HEK293 (cell line): ENCODE measurements at regions not wholly inside any gene's neighbourhood (a gene's known extent, or its start where the extent isn't known, plus 50 kb on each side); places are given as distances from the start of the nearest gene placed in this dataset.

Experiments used
- CTCF ChIA-PET: fragments of 350-600 bp; formaldehyde crosslinking; extraction: SDS; loops from one replicate; lab custom pipeline; 2021; ENCODE audit warnings: antibody characterized with exemption; lab: Yijun Ruan, JAX
- POLR2A ChIA-PET: fragments of 300-600 bp; formaldehyde crosslinking; extraction: SDS; loops from one replicate; lab custom pipeline; 2020; ENCODE audit warnings: antibody characterized with exemption, inconsistent platforms; lab: Yijun Ruan, JAX
- H3K27ac ChIP-seq: fragments of 200-500 bp; sonication (Bioruptor generic); 2 replicates; pipeline ENCODE4 v1.5.1; 2014; ENCODE audit warnings: low read depth, low read length, control low read depth, inconsistent platforms; ENCODE audit errors: extremely low read depth
- H3K36me3 ChIP-seq, 2 experiments: fragments of 200-500 bp in 1 of 2; sonication (Bioruptor generic) in 1 of 2; 1 replicate in 1 of 2; 2 replicates in 1 of 2; pipeline ENCODE4 v1.5.1; 2014 to 2017; ENCODE audit warnings: inconsistent platforms in 2 of 2, low read length in 2 of 2; ENCODE audit not compliant: control insufficient read depth in 2 of 2, insufficient read depth in 1 of 2
- H3K4me1 ChIP-seq: fragments of 200-500 bp; sonication (Bioruptor generic); 2 replicates; pipeline ENCODE4 v1.5.1; 2014; ENCODE audit warnings: mild to moderate bottlenecking, low read length, inconsistent platforms; ENCODE audit not compliant: control insufficient read depth, insufficient read depth
- H3K4me3 ChIP-seq: 2 replicates; pipeline ENCODE4 v1.5.1; 2011; ENCODE audit warnings: low read depth, mild to moderate bottlenecking, control low read depth, low read length, moderate library complexity
- H3K9me3 ChIP-seq: fragments of 200-500 bp; sonication (Bioruptor generic); 2 replicates; pipeline ENCODE4 v1.5.1; 2014; ENCODE audit warnings: low read depth, low read length, inconsistent platforms; ENCODE audit not compliant: control insufficient read depth, insufficient read depth
- BCL6B ChIP-seq: fragments of 450-650 bp; formaldehyde crosslinking; IDR thresholded peaks from 2 replicates; pipeline ENCODE4 v1.5.1; 2017; ENCODE audit warnings: missing biosample characterization, missing genetic modification characterization
- FEZF1 ChIP-seq: fragments of 450-650 bp; formaldehyde crosslinking; IDR thresholded peaks from 2 replicates; pipeline ENCODE4 v1.5.1; 2016; ENCODE audit warnings: missing biosample characterization, missing genetic modification characterization
- KLF9 ChIP-seq: fragments of 450-650 bp; formaldehyde crosslinking; IDR thresholded peaks from 2 replicates; pipeline ENCODE4 v1.5.1; 2016; ENCODE audit warnings: missing biosample characterization, missing genetic modification characterization, low read depth
- PRDM6 ChIP-seq: fragments of 450-650 bp; formaldehyde crosslinking; IDR thresholded peaks from 2 replicates; pipeline ENCODE4 v1.5.1; 2017; ENCODE audit warnings: missing biosample characterization, missing genetic modification characterization
- RBAK ChIP-seq: fragments of 450-650 bp; formaldehyde crosslinking; IDR thresholded peaks from 2 replicates; pipeline ENCODE4 v1.5.1; 2016; ENCODE audit warnings: missing biosample characterization, missing genetic modification characterization
- SETDB1 ChIP-seq: IDR thresholded peaks from one replicate; pipeline ENCODE4 v1.6.1; 2017; ENCODE audit warnings: mild to moderate bottlenecking, low read length, moderate library complexity, mixed read lengths; ENCODE audit not compliant: insufficient read length
- SP2 ChIP-seq: fragments of 450-650 bp; formaldehyde crosslinking; IDR thresholded peaks from 2 replicates; pipeline ENCODE4 v1.5.1; 2016; ENCODE audit warnings: missing biosample characterization, missing genetic modification characterization
- ZBTB26 ChIP-seq: fragments of 450-650 bp; formaldehyde crosslinking; optimal IDR thresholded peaks from 2 replicates; pipeline ENCODE3; 2016; ENCODE audit warnings: missing biosample characterization, mild to moderate bottlenecking, missing genetic modification characterization
- ZBTB44 ChIP-seq: fragments of 450-650 bp; IDR thresholded peaks from 2 replicates; pipeline ENCODE4 v1.5.1; 2018; ENCODE audit warnings: missing biosample characterization, mild to moderate bottlenecking, missing genetic modification characterization
- ZBTB49 ChIP-seq: fragments of 450-650 bp; formaldehyde crosslinking; IDR thresholded peaks from 2 replicates; pipeline ENCODE4 v1.5.1; 2016; ENCODE audit warnings: missing biosample characterization, missing genetic modification characterization, low read depth
- ZBTB8A ChIP-seq: fragments of 450-650 bp; formaldehyde crosslinking; IDR thresholded peaks from 2 replicates; pipeline ENCODE4 v1.5.1; 2016; ENCODE audit warnings: missing biosample characterization, missing genetic modification characterization
- ZFP69B ChIP-seq: fragments of 450-650 bp; formaldehyde crosslinking; IDR thresholded peaks from 2 replicates; pipeline ENCODE4 v1.5.1; 2016; ENCODE audit warnings: missing biosample characterization, missing genetic modification characterization
- ZNF174 ChIP-seq: fragments of 450-650 bp; formaldehyde crosslinking; IDR thresholded peaks from 2 replicates; pipeline ENCODE4 v1.5.0; 2017; ENCODE audit warnings: missing biosample characterization, mild to moderate bottlenecking, missing genetic modification characterization
- ZNF37A ChIP-seq: fragments of 450-650 bp; IDR thresholded peaks from 2 replicates; pipeline ENCODE4 v1.5.1; 2018; ENCODE audit warnings: missing biosample characterization, missing genetic modification characterization
- ZNF530 ChIP-seq: fragments of 450-650 bp; formaldehyde crosslinking; IDR thresholded peaks from 2 replicates; pipeline ENCODE4 v1.5.1; 2016; ENCODE audit warnings: low read depth, missing biosample characterization, missing genetic modification characterization
- ZNF558 ChIP-seq: fragments of 450-650 bp; formaldehyde crosslinking; IDR thresholded peaks from 2 replicates; pipeline ENCODE4 v1.5.1; 2016; ENCODE audit warnings: missing biosample characterization, missing genetic modification characterization
- ZNF645 ChIP-seq: fragments of 450-650 bp; formaldehyde crosslinking; IDR thresholded peaks from 2 replicates; pipeline ENCODE4; 2016; ENCODE audit warnings: missing biosample characterization, missing genetic modification characterization
- ZNF660 ChIP-seq: fragments of 450-650 bp; IDR thresholded peaks from 2 replicates; pipeline ENCODE4 v1.5.1; 2018; ENCODE audit warnings: missing biosample characterization, mild to moderate bottlenecking, missing genetic modification characterization
- ZNF677 ChIP-seq: fragments of 450-650 bp; IDR thresholded peaks from 2 replicates; pipeline ENCODE4 v1.5.0; 2018; ENCODE audit warnings: missing biosample characterization, mild to moderate bottlenecking, missing genetic modification characterization, moderate library complexity
- ZNF843 ChIP-seq: fragments of 450-650 bp; formaldehyde crosslinking; IDR thresholded peaks from 2 replicates; pipeline ENCODE4 v1.5.1; 2016; ENCODE audit warnings: missing biosample characterization, missing genetic modification characterization
- ZSCAN16 ChIP-seq: fragments of 450-650 bp; formaldehyde crosslinking; IDR thresholded peaks from 2 replicates; pipeline ENCODE4 v1.5.1; 2016; ENCODE audit warnings: missing biosample characterization, missing genetic modification characterization

- H3K4me1 ChIP-seq, result no peaks in the 10 kb centered on the region
- POLR2A ChIA-PET, result no interaction called here
- TF ChIP-seq ZNF174, result no peak
- no peak for TF ChIP-seq ZNF843 (tag by site-specific recombination)
- no peak for TF ChIP-seq BCL6B (tag by site-specific recombination)
- TF ChIP-seq ZBTB8A, result no peak
- TF ChIP-seq ZNF660 (tag by site-specific recombination), result no peak
- TF ChIP-seq ZBTB49 (tag by site-specific recombination), result no peak
- no peak for TF ChIP-seq ZNF558
- TF ChIP-seq FEZF1, result no peak
- no peak for TF ChIP-seq SETDB1
- CTCF ChIA-PET, result no interaction called here
- no peaks in the 10 kb centered on the region for H3K36me3 ChIP-seq
- H3K4me3 ChIP-seq, result no peak overlapping the region
- H3K27ac ChIP-seq, result no peak overlapping the region
- no peaks in the 10 kb centered on the region for H3K9me3 ChIP-seq
These were observed 348.7 kb upstream of the AJAP1 start for GRCh38 chr1:4305526-4306301.

- POLR2A ChIA-PET, result no interaction called here
- H3K4me1 ChIP-seq, result no peaks in the 10 kb centered on the region
- TF ChIP-seq ZNF530 (tag by site-specific recombination) (no peak), ZNF37A (no peak)
- H3K9me3 ChIP-seq, result no peaks in the 10 kb centered on the region
- no peaks in the 10 kb centered on the region for H3K36me3 ChIP-seq
- CTCF ChIA-PET, result no interaction called here
- no peak overlapping the region for H3K4me3 ChIP-seq
- no peak overlapping the region for H3K27ac ChIP-seq
These were observed 347.6 kb upstream of the AJAP1 start for GRCh38 chr1:4306559-4307467.

GRCh38 chr1:4307468-4307845, 347.0 kb upstream of the AJAP1 start:
- Histone ChIP-seq H3K36me3 (no peaks in the 10 kb centered on the region), H3K4me1 (no peaks in the 10 kb centered on the region), H3K9me3 (no peaks in the 10 kb centered on the region), H3K4me3 (no peak overlapping the region), H3K27ac (no peak overlapping the region)
- ChIA-PET POLR2A (no interaction called here), CTCF (no interaction called here)
- TF ChIP-seq ZBTB44 (tag by site-specific recombination) (no peak), RBAK (tag by site-specific recombination) (no peak), ZNF645 (no peak), KLF9 (no peak), PRDM6 (tag by site-specific recombination) (no peak), ZBTB26 (tag by site-specific recombination) (no peak), SP2 (no peak), ZNF677 (tag by site-specific recombination) (no peak), ZFP69B (tag by site-specific recombination) (no peak), ZSCAN16 (tag by site-specific recombination) (no peak)
